SU-DHL-6 (cell line): ENCODE measurements at regions not wholly inside any gene's neighbourhood (a gene's known extent, or its start where the extent isn't known, plus 50 kb on each side); places are given as distances from the start of the nearest gene placed in this dataset.
"Not testable (repeated sequence)": the region's sequence is repeated elsewhere in the genome, so short reads cannot be mapped to it uniquely, and the experiment has no call there.

Experiments used
- EZH2phosphoT487 ChIP-seq: fragments of 200-600 bp; sonication (generic), shearing (Covaris generic); conservative IDR thresholded peaks from 2 replicates; pipeline ENCODE4 v1.6.1; 2018; ENCODE audit warnings: mild to moderate bottlenecking, antibody characterized with exemption, low read length, moderate library complexity, mixed read lengths
- TF ChIP-seq, protein P1 (sequence below): fragments of 200-600 bp; sonication (generic); IDR thresholded peaks from one replicate; pipeline ENCODE4 v1.5.1; 2017; ENCODE audit warnings: antibody characterized with exemption, mild to moderate bottlenecking, low read length, moderate library complexity; ENCODE audit not compliant: insufficient read depth, poor library complexity, severe bottlenecking

GRCh38 chr14:106675716-106676115, 1149.3 kb downstream of the TMEM121 start:
- TF ChIP-seq, protein P1, sequence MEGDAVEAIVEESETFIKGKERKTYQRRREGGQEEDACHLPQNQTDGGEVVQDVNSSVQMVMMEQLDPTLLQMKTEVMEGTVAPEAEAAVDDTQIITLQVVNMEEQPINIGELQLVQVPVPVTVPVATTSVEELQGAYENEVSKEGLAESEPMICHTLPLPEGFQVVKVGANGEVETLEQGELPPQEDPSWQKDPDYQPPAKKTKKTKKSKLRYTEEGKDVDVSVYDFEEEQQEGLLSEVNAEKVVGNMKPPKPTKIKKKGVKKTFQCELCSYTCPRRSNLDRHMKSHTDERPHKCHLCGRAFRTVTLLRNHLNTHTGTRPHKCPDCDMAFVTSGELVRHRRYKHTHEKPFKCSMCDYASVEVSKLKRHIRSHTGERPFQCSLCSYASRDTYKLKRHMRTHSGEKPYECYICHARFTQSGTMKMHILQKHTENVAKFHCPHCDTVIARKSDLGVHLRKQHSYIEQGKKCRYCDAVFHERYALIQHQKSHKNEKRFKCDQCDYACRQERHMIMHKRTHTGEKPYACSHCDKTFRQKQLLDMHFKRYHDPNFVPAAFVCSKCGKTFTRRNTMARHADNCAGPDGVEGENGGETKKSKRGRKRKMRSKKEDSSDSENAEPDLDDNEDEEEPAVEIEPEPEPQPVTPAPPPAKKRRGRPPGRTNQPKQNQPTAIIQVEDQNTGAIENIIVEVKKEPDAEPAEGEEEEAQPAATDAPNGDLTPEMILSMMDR, result not testable (repeated sequence)
- TF ChIP-seq EZH2phosphoT487, result not testable (repeated sequence)
